ENCODE measurements at regions not wholly inside any gene's neighbourhood (a gene's known extent, or its start where the extent isn't known, plus 50 kb on each side); places are given as distances from the start of the nearest gene placed in this dataset.

GRCh38 chr5:4197151-4197550, 601.5 kb downstream of the IRX1 start:
- Histone ChIP-seq H3K4me1 (ENCODE audit: control insufficient read depth, insufficient read depth, low read length) (no peaks in the 10 kb centered on the region), H3K27ac (ENCODE audit: low read length) (no peak overlapping the region), H3K4me3 (ENCODE audit: low read length) (no peak overlapping the region), H3K27me3 (ENCODE audit: control insufficient read depth, insufficient read depth, low read length) (no peaks in the 10 kb centered on the region), H3K9me3 (ENCODE audit: control insufficient read depth, low read depth, low read length) (no peaks in the 10 kb centered on the region), H3K36me3 (ENCODE audit: control insufficient read depth, insufficient read depth, low read length) (no peaks in the 10 kb centered on the region)
- DNase-seq: no peak
- WGBS (ENCODE audit: insufficient coverage, low lambda C conversion rate): no CpG with 5 or more reads among the region's 5 CpGs

DNA sequence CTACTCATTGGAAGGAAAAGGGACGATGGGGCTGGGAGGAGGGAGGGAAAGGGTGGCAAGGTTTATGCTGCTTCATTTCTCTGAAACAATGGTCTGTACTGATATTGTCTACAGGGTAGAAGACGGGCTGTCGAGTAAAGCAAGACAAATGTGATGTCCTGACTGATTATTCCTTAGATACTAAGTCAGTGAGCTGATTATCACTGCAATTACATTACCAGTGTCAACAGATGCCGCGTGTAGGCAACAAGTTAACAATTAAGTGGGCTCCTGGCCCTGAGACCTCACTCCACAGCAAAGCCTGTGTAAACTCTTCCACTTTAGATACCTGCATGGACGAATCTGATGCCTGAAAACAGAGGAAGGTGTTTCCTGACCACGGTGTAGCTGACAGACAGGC, 602.8 kb downstream of the IRX1 start:
- no peak overlapping the region for H3K4me3 ChIP-seq (ENCODE audit: low read length)
- H3K27ac ChIP-seq (ENCODE audit: low read length): no peak overlapping the region
- no peaks in the 10 kb centered on the region for H3K4me1 ChIP-seq (ENCODE audit: control insufficient read depth, insufficient read depth, low read length)
- no peaks in the 10 kb centered on the region for H3K27me3 ChIP-seq (ENCODE audit: control insufficient read depth, insufficient read depth, low read length)
- no peaks in the 10 kb centered on the region for H3K9me3 ChIP-seq (ENCODE audit: control insufficient read depth, low read depth, low read length)
- no peaks in the 10 kb centered on the region for H3K36me3 ChIP-seq (ENCODE audit: control insufficient read depth, insufficient read depth, low read length)
- no peak for DNase-seq
- 0% methylated on average over 1 of the region's 7 CpGs for WGBS (ENCODE audit: insufficient coverage, low lambda C conversion rate)

GRCh38 chr5:4199049-4199841, 603.6 kb downstream of the IRX1 start:
- Histone ChIP-seq H3K9me3 (ENCODE audit: control insufficient read depth, low read depth, low read length) (no peaks in the 10 kb centered on the region), H3K27ac (ENCODE audit: low read length) (no peak overlapping the region), H3K4me1 (ENCODE audit: control insufficient read depth, insufficient read depth, low read length) (no peaks in the 10 kb centered on the region), H3K4me3 (ENCODE audit: low read length) (no peak overlapping the region), H3K36me3 (ENCODE audit: control insufficient read depth, insufficient read depth, low read length) (no peaks in the 10 kb centered on the region), H3K27me3 (ENCODE audit: control insufficient read depth, insufficient read depth, low read length) (no peaks in the 10 kb centered on the region)
- WGBS (ENCODE audit: insufficient coverage, low lambda C conversion rate): no CpG with 5 or more reads among the region's 19 CpGs
- DNase-seq: no peak

GRCh38 chr5:4203146-4203545, 607.5 kb downstream of the IRX1 start:
- no peak overlapping the region for H3K27ac ChIP-seq (ENCODE audit: low read length)
- H3K4me3 ChIP-seq (ENCODE audit: low read length): no peak overlapping the region
- H3K36me3 ChIP-seq (ENCODE audit: control insufficient read depth, insufficient read depth, low read length): no peaks in the 10 kb centered on the region
- no peaks in the 10 kb centered on the region for H3K27me3 ChIP-seq (ENCODE audit: control insufficient read depth, insufficient read depth, low read length)
- H3K4me1 ChIP-seq (ENCODE audit: control insufficient read depth, insufficient read depth, low read length): no peaks in the 10 kb centered on the region
- WGBS (ENCODE audit: insufficient coverage, low lambda C conversion rate): 86% methylated on average over 2 of the region's 4 CpGs
- DNase-seq: no peak
- H3K9me3 ChIP-seq (ENCODE audit: control insufficient read depth, low read depth, low read length): peaks cover 3% of the 10 kb centered on the region

GRCh38 chr5:4204276-4205141, 608.9 kb downstream of the IRX1 start:
- Histone ChIP-seq H3K4me1 (ENCODE audit: control insufficient read depth, insufficient read depth, low read length) (no peaks in the 10 kb centered on the region), H3K27me3 (ENCODE audit: control insufficient read depth, insufficient read depth, low read length) (no peaks in the 10 kb centered on the region), H3K4me3 (ENCODE audit: low read length) (no peak overlapping the region), H3K27ac (ENCODE audit: low read length) (no peak overlapping the region), H3K36me3 (ENCODE audit: control insufficient read depth, insufficient read depth, low read length) (no peaks in the 10 kb centered on the region), H3K9me3 (ENCODE audit: control insufficient read depth, low read depth, low read length) (peaks cover 6% of the 10 kb centered on the region)
- DNase-seq: no peak
- 73% methylated on average over 3 of the region's 11 CpGs for WGBS (ENCODE audit: insufficient coverage, low lambda C conversion rate)

GRCh38 chr5:4205398-4205797, 609.8 kb downstream of the IRX1 start:
- H3K27me3 ChIP-seq (ENCODE audit: control insufficient read depth, insufficient read depth, low read length): no peaks in the 10 kb centered on the region
- peak in 1 of 2 donors; percentile 14 for DNase-seq
- H3K4me1 ChIP-seq (ENCODE audit: control insufficient read depth, insufficient read depth, low read length): no peaks in the 10 kb centered on the region
- peaks cover 6% of the 10 kb centered on the region for H3K9me3 ChIP-seq (ENCODE audit: control insufficient read depth, low read depth, low read length)
- no peaks in the 10 kb centered on the region for H3K36me3 ChIP-seq (ENCODE audit: control insufficient read depth, insufficient read depth, low read length)
- no peak overlapping the region for H3K27ac ChIP-seq (ENCODE audit: low read length)
- H3K4me3 ChIP-seq (ENCODE audit: low read length): no peak overlapping the region
- no CpG with 5 or more reads among the region's 4 CpGs for WGBS (ENCODE audit: insufficient coverage, low lambda C conversion rate)

DNA sequence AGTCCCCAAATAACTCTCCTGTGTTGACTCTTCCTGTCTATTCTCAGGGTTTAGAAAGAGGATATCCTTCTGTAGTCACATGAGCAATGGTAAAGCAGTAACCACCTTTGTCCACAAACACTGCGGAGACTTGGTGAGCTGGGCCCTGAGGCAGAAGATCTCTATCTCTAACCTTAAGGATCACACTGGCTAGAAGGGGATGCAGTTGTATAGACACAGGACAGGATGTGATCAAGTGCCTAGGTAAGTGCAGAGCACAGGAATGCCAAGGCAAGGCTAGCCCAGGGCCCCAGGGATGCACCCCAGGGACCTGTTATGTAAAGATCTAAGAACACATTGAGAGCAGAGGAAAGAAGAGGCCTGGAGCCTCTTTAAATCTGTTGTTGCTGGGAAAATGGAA, 610.5 kb downstream of the IRX1 start:
- no peak for DNase-seq
- no peaks in the 10 kb centered on the region for H3K36me3 ChIP-seq (ENCODE audit: control insufficient read depth, insufficient read depth, low read length)
- no peak overlapping the region for H3K27ac ChIP-seq (ENCODE audit: low read length)
- H3K4me3 ChIP-seq (ENCODE audit: low read length): no peak overlapping the region
- no CpG with 5 or more reads among the region's 1 CpG for WGBS (ENCODE audit: insufficient coverage, low lambda C conversion rate)
- no peaks in the 10 kb centered on the region for H3K27me3 ChIP-seq (ENCODE audit: control insufficient read depth, insufficient read depth, low read length)
- peaks cover 6% of the 10 kb centered on the region for H3K9me3 ChIP-seq (ENCODE audit: control insufficient read depth, low read depth, low read length)
- H3K4me1 ChIP-seq (ENCODE audit: control insufficient read depth, insufficient read depth, low read length): no peaks in the 10 kb centered on the region

DNA sequence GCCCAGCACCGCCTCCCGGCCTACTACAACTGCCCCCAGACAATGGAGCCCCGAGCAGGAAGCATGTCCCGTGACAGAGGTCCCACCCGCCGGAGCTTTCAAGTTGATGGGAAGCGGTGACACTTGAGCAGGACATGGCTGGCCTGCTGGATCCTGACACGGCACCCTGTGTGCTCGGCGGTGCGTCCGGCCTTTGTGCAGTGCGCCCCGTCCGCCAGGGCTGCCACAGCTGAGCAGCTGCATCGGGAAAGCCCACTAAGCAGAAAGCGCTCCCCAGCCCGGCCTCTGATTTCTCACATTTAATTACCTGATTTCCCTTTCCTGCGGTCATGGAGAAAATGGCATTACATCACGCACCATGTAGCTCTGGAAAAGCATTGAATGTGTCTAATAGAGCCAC, 611.9 kb downstream of the IRX1 start:
- 100% methylated on average over 1 of the region's 20 CpGs for WGBS (ENCODE audit: insufficient coverage, low lambda C conversion rate)
- H3K27ac ChIP-seq (ENCODE audit: low read length): no peak overlapping the region
- H3K4me3 ChIP-seq (ENCODE audit: low read length): no peak overlapping the region

GRCh38 chr5:4208537-4208936, 612.9 kb downstream of the IRX1 start:
- H3K27ac ChIP-seq (ENCODE audit: low read length): no peak overlapping the region
- peaks cover 6% of the 10 kb centered on the region for H3K9me3 ChIP-seq (ENCODE audit: control insufficient read depth, low read depth, low read length)
- H3K4me3 ChIP-seq (ENCODE audit: low read length): no peak overlapping the region
- DNase-seq: no peak
- no peaks in the 10 kb centered on the region for H3K36me3 ChIP-seq (ENCODE audit: control insufficient read depth, insufficient read depth, low read length)
- WGBS (ENCODE audit: insufficient coverage, low lambda C conversion rate): no CpG with 5 or more reads among the region's 2 CpGs
- no peaks in the 10 kb centered on the region for H3K27me3 ChIP-seq (ENCODE audit: control insufficient read depth, insufficient read depth, low read length)
- H3K4me1 ChIP-seq (ENCODE audit: control insufficient read depth, insufficient read depth, low read length): no peaks in the 10 kb centered on the region

More for the DNA sequence above, 611.9 kb downstream of the IRX1 start:
- no peaks in the 10 kb centered on the region for H3K36me3 ChIP-seq (ENCODE audit: control insufficient read depth, insufficient read depth, low read length)
- peaks cover 6% of the 10 kb centered on the region for H3K9me3 ChIP-seq (ENCODE audit: control insufficient read depth, low read depth, low read length)
- no peaks in the 10 kb centered on the region for H3K4me1 ChIP-seq (ENCODE audit: control insufficient read depth, insufficient read depth, low read length)
- H3K27me3 ChIP-seq (ENCODE audit: control insufficient read depth, insufficient read depth, low read length): no peaks in the 10 kb centered on the region
- DNase-seq: no peak

GRCh38 chr5:4208996-4209395, 613.4 kb downstream of the IRX1 start:
- Histone ChIP-seq H3K4me1 (ENCODE audit: control insufficient read depth, insufficient read depth, low read length) (no peaks in the 10 kb centered on the region), H3K36me3 (ENCODE audit: control insufficient read depth, insufficient read depth, low read length) (no peaks in the 10 kb centered on the region), H3K4me3 (ENCODE audit: low read length) (no peak overlapping the region), H3K27me3 (ENCODE audit: control insufficient read depth, insufficient read depth, low read length) (no peaks in the 10 kb centered on the region), H3K9me3 (ENCODE audit: control insufficient read depth, low read depth, low read length) (peaks cover 6% of the 10 kb centered on the region), H3K27ac (ENCODE audit: low read length) (no peak overlapping the region)
- DNase-seq: no peak
- WGBS (ENCODE audit: insufficient coverage, low lambda C conversion rate): no CpG with 5 or more reads among the region's 5 CpGs
